GM12878 (cell line): ENCODE measurements at regions not wholly inside any gene's neighbourhood (a gene's known extent, or its start where the extent isn't known, plus 50 kb on each side); places are given as distances from the start of the nearest gene placed in this dataset.

Source experiments
- ATAC-seq: fragments of 200-7000 bp; cut with Tn5 transposase; 3 replicates; pipeline ENCODE4 v1.9.1; 2020; ENCODE audit warnings: mild to moderate bottlenecking, moderate library complexity
- BruUV-seq: library from RNA; stranded (reverse); fragments of 400-500 nt; replicated peaks from 2 replicates; lab custom pipeline; 2021; lab: Mats Ljungman, UMichigan
- CTCF ChIA-PET: fragments of 300-600 bp; sonication (Branson Sonifier 250); formaldehyde crosslinking; extraction: SDS; loops from one replicate; lab custom pipeline; 2021; ENCODE audit warnings: inconsistent platforms; lab: Yijun Ruan, JAX
- POLR2A ChIA-PET: fragments of 350-600 bp; formaldehyde crosslinking; extraction: SDS; loops from one replicate; lab custom pipeline; 2021; ENCODE audit warnings: inconsistent platforms; lab: Charles Lee
- RAD21 ChIA-PET: fragments of 300-600 bp; sonication (Branson Sonifier 250); formaldehyde crosslinking; loops from one replicate; lab custom pipeline; 2023; ENCODE audit warnings: antibody characterized with exemption; ENCODE audit not compliant: unreplicated experiment; lab: Charles Lee
- SMC1A ChIA-PET: fragments of 300-600 bp; sonication (Branson Sonifier 250); formaldehyde crosslinking; loops from one replicate; lab custom pipeline; 2023; ENCODE audit not compliant: unreplicated experiment, uncharacterized antibody; lab: Charles Lee
- DNase-seq: peaks from one replicate; pipeline ENCODE4 v3.0.0-alpha.2; 2011; ENCODE audit warnings: low read depth, low spot score
- FAIRE-seq: peaks from 3 replicates; lab custom pipeline; 2011; peaks lifted over from hg19 to GRCh38; lab: Jason Lieb, UNC
- H2AFZ ChIP-seq: 2 replicates; pipeline ENCODE4 v1.6.0; 2011; ENCODE audit warnings: low read depth, low read length, control low read depth; ENCODE audit not compliant: control insufficient read depth
- H3K27ac ChIP-seq: 2 replicates; pipeline ENCODE4 v1.5.1; 2011; ENCODE audit warnings: control low read depth; ENCODE audit not compliant: control insufficient read depth, insufficient read depth
- H3K27me3 ChIP-seq, 2 experiments: replicated peaks in 1 of 2; 2 replicates each; pipeline versions ENCODE4 v1.6.0 to v1.6.1; 2011; ENCODE audit warnings: low read length in 1 of 2; ENCODE audit not compliant: control insufficient read depth in 2 of 2, insufficient read depth in 2 of 2
- H3K36me3 ChIP-seq, 2 experiments: 2 replicates each; pipeline ENCODE4 v1.5.1; 2011; ENCODE audit warnings: low read length in 1 of 2; ENCODE audit not compliant: control insufficient read depth in 2 of 2, insufficient read depth in 2 of 2
- H3K4me1 ChIP-seq: 2 replicates; pipeline ENCODE4 v1.6.1; 2011; ENCODE audit warnings: mild to moderate bottlenecking, low read length, moderate library complexity, mixed read lengths; ENCODE audit not compliant: control insufficient read depth, insufficient read depth
- H3K4me2 ChIP-seq: 2 replicates; pipeline ENCODE4 v1.6.0; 2011; ENCODE audit warnings: control low read depth; ENCODE audit not compliant: control insufficient read depth, insufficient read depth
- H3K4me3 ChIP-seq: fragments of 200-600 bp; sonication (generic); 2 replicates; pipeline ENCODE4 v1.5.1; 2016
- H3K79me2 ChIP-seq: 2 replicates; pipeline ENCODE4 v1.6.0; 2011; ENCODE audit warnings: low read length; ENCODE audit not compliant: control insufficient read depth, insufficient read depth
- H3K9ac ChIP-seq: 2 replicates; pipeline ENCODE4 v1.8.0; 2011; ENCODE audit warnings: low read length, control low read depth, mixed read lengths; ENCODE audit not compliant: control insufficient read depth, insufficient read depth
- H3K9me3 ChIP-seq: replicated peaks from 3 replicates; pipeline ENCODE4 v1.5.1; 2011; ENCODE audit warnings: mild to moderate bottlenecking, low read length; ENCODE audit not compliant: control insufficient read depth, insufficient read depth
- H4K20me1 ChIP-seq: 2 replicates; pipeline ENCODE4 v1.6.0; 2011; ENCODE audit not compliant: control insufficient read depth, insufficient read depth
- CEBPB ChIP-seq, 2 experiments: fragments of 150-350 bp in 1 of 2; IDR thresholded peaks; 2 replicates each; pipeline ENCODE4 v1.6.1; 2012 to 2014; ENCODE audit warnings: low read depth in 2 of 2, low read length in 2 of 2, borderline replicate concordance in 1 of 2, inconsistent platforms in 1 of 2
- EP300 ChIP-seq, 2 experiments: fragments of 150-350 bp in 1 of 2; IDR thresholded peaks; 2 replicates each; pipeline ENCODE4 v1.6.1; 2011 to 2012; ENCODE audit warnings: low read depth in 2 of 2, low read length in 2 of 2, borderline replicate concordance in 1 of 2, improper control_type of control experiment in 1 of 2, inconsistent platforms in 1 of 2; ENCODE audit not compliant: control insufficient read depth in 1 of 2
- PRDM15 ChIP-seq: fragments of 450-650 bp; formaldehyde crosslinking; IDR thresholded peaks from 2 replicates; pipeline ENCODE4 v1.4.0; 2020; ENCODE audit warnings: mild to moderate bottlenecking, moderate library complexity
- REST ChIP-seq: IDR thresholded peaks from 2 replicates; pipeline ENCODE4 v1.6.1; 2012; ENCODE audit warnings: mild to moderate bottlenecking, low read depth, low read length
- YBX1 ChIP-seq: fragments of 450-650 bp; IDR thresholded peaks from 2 replicates; pipeline ENCODE4 v1.6.1; 2016; ENCODE audit warnings: antibody characterized with exemption
- WGBS: methylation state at CpG from one replicate; pipeline ENCODE4 v1.1.6; 2016; ENCODE audit warnings: low lambda C conversion rate; ENCODE audit not compliant: insufficient replicate concordance, insufficient coverage; ENCODE audit errors: missing lambda C conversion rate; 5-methylcytosine and 5-hydroxymethylcytosine counted together
- in situ Hi-C: fragments of 300-500 bp; cut with MboI; formaldehyde crosslinking; loops from 9 replicates; pipeline ENCODE4 v1.14.3; 2018; ENCODE audit warnings: mixed read lengths
- intact Hi-C: fragments of 100-400 bp; cut with micrococcal nuclease; formaldehyde crosslinking; loops from one replicate; pipeline ENCODE4 v1.14.2; 2022; ENCODE audit not compliant: unreplicated experiment

- intact Hi-C loops (no loop called here), in situ Hi-C loops (no loop called here)
- Histone ChIP-seq H2AFZ (no peak overlapping the region), H3K4me3 (no peak overlapping the region), H3K4me1 (no peaks in the 10 kb centered on the region), H3K9ac (no peak overlapping the region), H3K36me3 (no peaks in the 10 kb centered on the region), H4K20me1 (no peaks in the 10 kb centered on the region), H3K4me2 (no peak overlapping the region), H3K27ac (no peak overlapping the region), H3K79me2 (no peaks in the 10 kb centered on the region), H3K9me3 (no peaks in the 10 kb centered on the region), H3K27me3 (no peaks in the 10 kb centered on the region)
- no peak for DNase-seq
- RAD21 ChIA-PET, result interaction anchor here (1.4 kb wide), 1 partner anchor 141 kb away, joined by 3 read pairs; no protein-coding TSS in a partner anchor
- FAIRE-seq, result no peak
- BruUV-seq, result no TSS peak
- CTCF ChIA-PET, result interaction anchor here (1.1 kb wide), 1 partner anchor 71 kb away, joined by 3 read pairs; no protein-coding TSS in a partner anchor
- no peak for TF ChIP-seq CEBPB (IDR thresholded peaks at IDR 0.05; ENCODE audit: borderline replicate concordance in 1 of 2, low read depth in 2 of 2, low read length in 2 of 2)
- no peak for TF ChIP-seq EP300 (IDR thresholded peaks at IDR 0.05; ENCODE audit: borderline replicate concordance in 1 of 2, control insufficient read depth in 1 of 2, low read depth in 2 of 2, low read length in 2 of 2)
- no peak for TF ChIP-seq YBX1
- POLR2A ChIA-PET, result no interaction called here
- SMC1A ChIA-PET, result interaction anchor here (0.7 kb wide), 1 partner anchor 74 kb away, joined by 3 read pairs; no protein-coding TSS in a partner anchor
- ATAC-seq, result no peak
Observed at GRCh38 chr2:65781756-65782155, 349.4 kb upstream of the SPRED2 start.

- no peaks in the 10 kb centered on the region for H3K27me3 ChIP-seq
- H3K27ac ChIP-seq, result no peak overlapping the region
- intact Hi-C loops, result no loop called here
- FAIRE-seq (no peak), DNase-seq (no peak), ATAC-seq (no peak)
- POLR2A ChIA-PET, result no interaction called here
- RAD21 ChIA-PET, result no interaction called here
- WGBS, result 0% methylated on average over 1 of the region's 1 CpG
- H3K4me3 ChIP-seq, result no peak overlapping the region
- no peak overlapping the region for H2AFZ ChIP-seq
- in situ Hi-C loops, result no loop called here
- H3K9me3 ChIP-seq, result no peaks in the 10 kb centered on the region
- CTCF ChIA-PET, result no interaction called here
- no peaks in the 10 kb centered on the region for H4K20me1 ChIP-seq
- H3K9ac ChIP-seq, result no peak overlapping the region
- no peaks in the 10 kb centered on the region for H3K79me2 ChIP-seq
- BruUV-seq, result no TSS peak
- no peaks in the 10 kb centered on the region for H3K36me3 ChIP-seq
- no peaks in the 10 kb centered on the region for H3K4me1 ChIP-seq
- H3K4me2 ChIP-seq, result no peak overlapping the region
- SMC1A ChIA-PET, result no interaction called here
- no peak for TF ChIP-seq EP300 (IDR thresholded peaks at IDR 0.05; ENCODE audit: borderline replicate concordance in 1 of 2, control insufficient read depth in 1 of 2, low read depth in 2 of 2, low read length in 2 of 2)
- no peak for TF ChIP-seq REST
- no peak for TF ChIP-seq PRDM15 (CRISPR knock-in tag)
Observed at GRCh38 chr2:65779021-65779420, 346.6 kb upstream of the SPRED2 start.
